EL (cell line): ENCODE measurements at regions not wholly inside any gene's neighbourhood (a gene's known extent, or its start where the extent isn't known, plus 50 kb on each side); places are given as distances from the start of the nearest gene placed in this dataset.
A peak's percentile ranks its signal among the peaks of the same experiment; 100 is the strongest.
"Not testable (repeated sequence)": the region's sequence is repeated elsewhere in the genome, so short reads cannot be mapped to it uniquely, and the experiment has no call there.

Source experiments
- DNase-seq: peaks from one replicate; pipeline ENCODE4 v3.0.0-alpha.2; 2016

GRCh38 chr5:98231089-98231488 is 542.4 kb upstream of the RGMB start:
- DNase-seq: no peak

- DNase-seq: not testable (repeated sequence)
Measured at GRCh38 chr5:98237794-98238193, 535.7 kb upstream of the RGMB start.

GRCh38 chr5:98243972-98244371 is 529.5 kb upstream of the RGMB start:
- DNase-seq: no peak

GRCh38 chr5:98248949-98249348 is 524.5 kb upstream of the RGMB start:
- DNase-seq: peak; percentile 89

- DNase-seq: no peak
Measured at GRCh38 chr5:98258939-98259338, 514.5 kb upstream of the RGMB start.

- DNase-seq: no peak
Measured at GRCh38 chr5:98259595-98259994, 513.9 kb upstream of the RGMB start.

- no peak for DNase-seq
Measured at GRCh38 chr5:98263084-98263483, 510.4 kb upstream of the RGMB start.

- DNase-seq: no peak
Measured at GRCh38 chr5:98268162-98268860, 505.2 kb upstream of the RGMB start.

- DNase-seq: no peak
Measured at GRCh38 chr5:98275980-98276379, 497.5 kb upstream of the RGMB start.

- DNase-seq: no peak
Measured at GRCh38 chr5:98282521-98282920, 490.9 kb upstream of the RGMB start.

- DNase-seq: peak; percentile 10
Measured at GRCh38 chr5:98292496-98292895, 481.0 kb upstream of the RGMB start.

GRCh38 chr5:98296426-98296825 is 477.0 kb upstream of the RGMB start:
- DNase-seq: peak; percentile 51

- no peak for DNase-seq
Measured at GRCh38 chr5:98299435-98299834, 474.0 kb upstream of the RGMB start.

- no peak for DNase-seq
Measured at GRCh38 chr5:98301547-98301946, 471.9 kb upstream of the RGMB start.

GRCh38 chr5:98307811-98308210 is 465.7 kb upstream of the RGMB start:
- DNase-seq: peak; percentile 88

- no peak for DNase-seq
Measured at GRCh38 chr5:98308231-98308630, 465.2 kb upstream of the RGMB start.

- DNase-seq: peak; percentile 63
Measured at GRCh38 chr5:98308960-98309359, 464.5 kb upstream of the RGMB start.

GRCh38 chr5:98309785-98310598 is 463.5 kb upstream of the RGMB start:
- DNase-seq: peak; percentile 99

GRCh38 chr5:98314292-98314691 is 459.2 kb upstream of the RGMB start:
- peak; percentile 93 for DNase-seq

- no peak for DNase-seq
Measured at GRCh38 chr5:98318386-98318785, 455.1 kb upstream of the RGMB start.

GRCh38 chr5:98319299-98320011 is 454.0 kb upstream of the RGMB start:
- no peak for DNase-seq

- no peak for DNase-seq
Measured at GRCh38 chr5:98320343-98320742, 453.1 kb upstream of the RGMB start.

- no peak for DNase-seq
Measured at GRCh38 chr5:98321361-98321760, 452.1 kb upstream of the RGMB start.

GRCh38 chr5:98325187-98325586 is 448.3 kb upstream of the RGMB start:
- not testable (repeated sequence) for DNase-seq
